Islet of Langerhans (tissue), 1 donor: ENCODE measurements at regions not wholly inside any gene's neighbourhood (a gene's known extent, or its start where the extent isn't known, plus 50 kb on each side); places are given as distances from the start of the nearest gene placed in this dataset.

Source experiments
- FAIRE-seq: peaks from one replicate; lab custom pipeline; 2011; peaks lifted over from hg19 to GRCh38; lab: Jason Lieb, UNC

DNA sequence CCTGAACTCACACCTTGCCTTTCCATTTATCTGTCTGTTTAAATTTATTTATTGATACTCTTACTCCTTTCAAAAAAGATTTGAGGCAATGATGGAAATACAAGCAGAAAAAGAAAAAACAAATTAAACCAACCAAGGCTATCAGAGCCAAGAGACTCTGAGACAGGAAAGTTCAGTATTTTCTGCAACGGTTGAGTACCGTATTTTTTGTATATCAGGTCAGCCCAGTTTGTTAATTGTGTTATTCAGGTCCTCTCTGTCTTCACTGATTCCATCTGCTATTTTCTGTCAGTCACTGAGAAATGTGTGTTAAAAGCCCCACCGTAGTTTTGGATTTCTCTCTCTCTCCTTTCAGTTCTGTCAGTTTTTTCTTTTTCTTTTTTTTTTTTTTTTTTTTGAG, 134.5 kb upstream of the SMIM23 start:
- FAIRE-seq = no peak

DNA sequence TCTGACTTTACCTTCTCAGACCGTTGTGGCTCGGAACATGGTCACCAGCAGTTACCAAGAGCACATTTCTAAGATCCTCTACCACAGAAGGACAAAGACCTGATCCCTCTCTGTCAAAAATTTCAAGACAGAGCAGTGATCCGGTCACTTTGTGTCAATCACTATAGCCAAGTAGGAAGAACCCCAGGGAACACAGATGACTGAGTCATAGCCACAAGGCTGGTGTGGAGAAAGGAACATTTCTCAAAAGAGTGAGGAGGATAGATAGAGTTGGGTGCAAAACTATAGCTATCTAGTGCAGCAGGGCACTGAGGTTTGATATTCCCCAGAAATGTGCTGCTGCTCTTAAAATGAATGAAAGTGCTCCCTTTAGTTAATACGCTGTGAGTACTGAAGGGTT, 130.7 kb upstream of the SMIM23 start:
- FAIRE-seq = no peak

DNA sequence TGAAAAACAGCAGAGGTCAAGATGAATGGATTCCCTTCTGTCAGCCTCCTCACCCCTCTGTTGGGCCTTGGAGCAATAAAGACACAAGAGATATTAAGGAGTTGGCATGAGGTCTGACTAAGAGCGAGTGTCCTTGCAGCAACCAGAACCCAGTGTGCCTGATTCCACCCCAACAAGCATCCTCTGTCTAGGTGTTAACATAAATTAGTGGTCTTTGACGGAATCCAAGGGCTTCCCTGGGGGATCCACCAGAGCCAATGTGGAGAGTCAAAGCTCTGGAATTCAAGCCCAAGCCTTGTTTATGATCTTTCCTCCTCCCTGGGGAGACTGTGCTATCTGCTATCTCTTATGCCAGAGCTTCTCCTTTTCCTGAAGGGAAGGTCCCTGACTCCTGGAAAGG, 128.1 kb upstream of the SMIM23 start:
- FAIRE-seq = no peak

DNA sequence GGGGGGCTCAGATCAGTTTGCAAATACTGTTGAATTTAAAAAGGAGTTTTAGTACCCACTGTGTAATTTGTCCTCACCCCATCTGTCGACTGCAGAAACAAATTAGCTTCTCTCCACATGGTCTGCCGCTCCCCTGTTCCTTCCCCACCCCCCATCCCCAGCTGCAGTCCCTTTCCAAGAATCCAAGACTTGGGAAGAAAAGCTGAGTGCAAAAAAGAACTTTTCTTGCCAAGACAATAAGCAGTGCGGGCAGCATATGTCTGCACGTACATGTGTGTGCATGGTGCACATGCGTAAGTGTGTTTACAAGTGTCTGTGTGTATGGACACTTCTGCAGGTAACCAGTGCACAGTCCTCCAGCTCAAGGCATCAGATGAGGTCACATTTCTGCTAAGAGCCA, 125.7 kb upstream of the SMIM23 start:
- FAIRE-seq = no peak

DNA sequence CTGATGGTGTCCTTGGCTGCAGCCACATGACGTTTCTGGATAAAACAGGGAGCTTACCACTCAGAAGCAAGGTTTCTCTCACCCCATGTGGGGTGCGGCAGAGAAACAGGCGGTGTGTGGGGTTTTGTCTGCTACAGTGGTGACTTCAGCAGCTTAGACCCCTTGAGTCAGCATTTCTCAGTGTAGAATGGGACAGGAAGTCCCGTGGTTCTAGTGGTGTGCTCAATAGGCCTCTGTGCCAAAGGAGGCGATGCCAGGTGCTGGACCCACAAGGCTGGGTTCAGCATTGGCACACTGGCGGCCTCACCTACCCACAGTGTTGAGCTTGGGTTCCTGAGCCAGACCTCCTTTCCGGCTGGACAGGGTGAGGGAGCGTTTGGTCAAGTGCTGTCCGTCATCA, 125.2 kb upstream of the SMIM23 start:
- no peak for FAIRE-seq

DNA sequence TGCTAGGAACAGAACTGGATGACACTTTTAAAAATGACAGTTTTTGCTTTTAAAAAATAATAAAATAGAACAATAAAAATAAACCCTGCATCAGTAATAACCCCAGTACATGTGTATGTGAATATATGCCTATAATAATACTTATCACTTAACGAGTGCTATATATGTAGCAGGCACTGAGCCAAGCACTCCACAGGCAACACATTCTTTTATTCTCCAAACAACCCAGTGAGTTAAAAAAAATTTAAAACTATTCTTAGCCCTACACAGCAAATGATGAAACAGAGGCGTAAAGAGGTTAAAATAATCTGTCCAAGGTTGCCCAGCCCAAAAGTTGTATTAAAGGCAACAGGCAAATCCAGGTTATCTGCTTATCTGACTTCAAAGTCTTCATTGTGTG, 124.5 kb upstream of the SMIM23 start:
- no peak for FAIRE-seq

DNA sequence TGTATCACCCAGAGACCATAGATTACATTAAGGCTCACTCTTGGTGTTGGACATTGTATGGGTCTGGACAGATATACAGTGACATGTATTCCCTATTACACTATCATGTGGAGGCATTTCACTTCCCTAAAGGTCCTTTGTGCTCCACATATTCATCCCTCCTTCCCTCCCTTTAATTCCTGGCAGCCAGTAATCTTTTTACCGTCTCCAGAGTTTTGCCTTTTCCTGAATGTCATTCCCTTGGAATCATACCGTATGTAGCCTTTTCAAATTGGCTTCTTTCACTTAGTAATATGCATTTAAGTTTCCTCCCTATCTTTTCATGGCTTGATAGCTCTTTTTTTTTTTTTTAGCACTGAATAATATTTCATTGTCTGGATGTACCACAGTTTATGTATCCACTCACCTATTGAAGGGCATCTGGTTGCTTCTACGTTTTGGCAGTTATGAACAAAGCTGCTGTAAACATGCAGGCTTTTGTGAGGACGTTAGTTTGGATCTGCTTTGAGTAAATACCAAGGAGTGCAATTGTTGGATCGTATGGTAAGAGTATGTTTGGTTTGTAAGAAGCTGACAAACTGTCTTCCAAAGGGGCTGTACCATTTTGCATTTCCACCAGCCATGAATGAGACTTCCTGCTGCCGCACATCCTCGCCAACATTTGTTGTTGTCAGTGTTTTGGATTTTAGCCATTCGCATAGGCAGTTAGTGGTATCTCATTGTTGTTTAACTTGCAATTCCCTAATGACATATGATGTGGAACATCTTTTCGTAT, 122.1 kb upstream of the SMIM23 start:
- FAIRE-seq = no peak

DNA sequence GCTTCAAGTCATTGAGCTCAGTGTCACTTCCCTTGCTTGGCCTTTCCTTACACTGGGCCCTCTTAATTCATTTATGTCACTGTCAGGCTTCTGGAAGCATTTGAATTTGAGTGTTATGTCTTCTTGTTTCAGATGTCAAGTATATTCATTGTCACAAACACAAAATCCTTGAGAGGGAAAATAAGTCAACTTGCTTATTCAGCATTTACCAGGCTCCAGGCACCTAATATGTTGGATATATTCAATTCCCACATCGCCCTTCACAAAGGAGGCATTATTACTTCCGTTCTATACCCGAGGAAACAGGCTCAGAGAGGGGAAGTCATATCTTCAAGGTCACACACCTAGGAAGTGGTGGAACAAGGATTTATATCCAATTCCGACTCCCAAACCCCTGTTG, 121.1 kb upstream of the SMIM23 start:
- no peak for FAIRE-seq

DNA sequence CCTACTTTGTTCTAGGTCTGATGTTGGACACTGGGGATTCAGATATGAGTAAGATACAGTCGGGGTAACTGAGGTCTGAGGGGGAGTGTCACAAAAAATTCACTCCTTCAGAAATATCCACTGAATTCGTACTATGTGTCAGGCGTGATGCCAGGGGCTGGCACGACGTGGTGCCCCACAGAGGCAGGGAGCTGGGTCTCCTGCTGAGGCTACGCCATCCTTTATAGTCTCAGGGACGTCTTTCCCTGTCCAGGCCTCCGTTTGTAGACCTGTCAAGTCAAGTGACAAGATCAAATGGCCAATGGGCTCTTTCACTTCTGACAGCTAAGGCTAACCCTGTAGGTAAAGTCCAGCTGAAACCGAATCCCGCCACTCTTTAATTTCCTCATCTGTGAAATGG, 118.8 kb upstream of the SMIM23 start:
- FAIRE-seq = no peak

DNA sequence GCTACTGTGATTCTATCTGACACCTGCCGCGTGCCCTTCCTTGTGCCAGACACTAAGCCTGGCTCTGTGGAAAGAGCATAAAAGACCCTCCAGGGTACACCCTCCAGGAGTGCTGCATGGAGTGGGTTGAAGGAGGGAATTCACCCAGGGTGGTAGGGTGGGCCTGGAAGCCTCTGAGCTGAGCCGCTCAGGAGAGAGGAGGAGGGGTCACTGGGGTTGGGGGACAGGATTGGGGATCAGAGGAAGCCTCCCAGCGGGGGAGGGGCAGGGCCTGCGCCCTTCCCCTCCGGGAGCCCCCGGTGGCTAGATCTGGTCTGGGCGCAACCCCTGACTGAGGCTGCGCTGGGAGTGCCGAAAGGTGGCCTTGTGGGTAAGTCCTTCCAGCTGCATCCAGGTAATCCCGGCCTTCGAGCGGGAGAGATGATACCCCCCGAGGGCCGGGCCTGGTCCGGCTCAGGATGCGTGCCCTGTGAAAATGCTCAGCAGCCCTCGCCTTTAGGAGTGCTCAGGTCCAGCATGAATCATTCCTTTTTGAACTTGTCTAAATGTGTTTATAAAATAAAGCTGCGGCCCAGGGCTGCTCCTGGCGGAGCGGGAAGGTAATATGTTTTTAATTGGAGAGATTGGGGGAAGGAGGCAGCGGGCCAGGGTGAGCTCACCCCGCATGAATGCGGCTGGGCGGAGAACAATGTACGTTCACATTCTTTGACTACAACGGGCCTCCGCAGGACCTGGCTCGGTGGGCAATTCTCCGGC, 118.1 kb upstream of the SMIM23 start:
- FAIRE-seq = no peak

DNA sequence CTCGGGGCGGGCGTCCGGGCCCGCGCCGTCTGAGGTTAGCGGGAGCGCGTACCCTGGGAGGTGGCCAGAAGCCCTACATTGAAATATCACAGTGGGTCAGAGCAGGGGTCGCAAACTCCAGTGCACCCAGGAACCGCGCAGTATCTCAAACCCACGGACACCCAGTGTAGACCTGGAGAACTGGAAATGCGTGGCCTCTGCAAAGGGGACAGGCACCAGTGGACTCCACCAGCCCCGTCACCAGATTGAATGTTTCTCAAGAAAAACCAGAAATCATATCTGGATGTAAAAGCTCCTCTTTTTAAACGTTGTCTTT, 117.6 kb upstream of the SMIM23 start:
- FAIRE-seq = no peak

DNA sequence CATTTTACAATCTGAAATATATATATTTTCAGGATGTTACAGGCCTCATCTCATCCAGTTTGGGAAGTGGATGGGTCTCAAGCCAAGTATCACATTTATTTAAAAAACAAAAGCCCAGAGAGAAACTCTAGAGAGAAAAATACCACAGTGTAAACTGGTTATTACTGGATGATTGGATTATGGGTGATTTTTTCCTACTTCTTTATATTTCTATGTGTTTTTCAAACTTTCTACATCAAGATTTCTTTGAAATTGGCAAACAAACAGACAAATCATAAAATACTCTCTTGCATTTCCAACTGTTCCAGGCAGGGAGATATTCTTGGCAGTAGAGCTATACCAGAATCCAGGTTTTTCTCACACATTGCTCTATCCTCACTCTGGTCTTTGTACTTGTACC, 116.0 kb upstream of the SMIM23 start:
- FAIRE-seq = no peak

DNA sequence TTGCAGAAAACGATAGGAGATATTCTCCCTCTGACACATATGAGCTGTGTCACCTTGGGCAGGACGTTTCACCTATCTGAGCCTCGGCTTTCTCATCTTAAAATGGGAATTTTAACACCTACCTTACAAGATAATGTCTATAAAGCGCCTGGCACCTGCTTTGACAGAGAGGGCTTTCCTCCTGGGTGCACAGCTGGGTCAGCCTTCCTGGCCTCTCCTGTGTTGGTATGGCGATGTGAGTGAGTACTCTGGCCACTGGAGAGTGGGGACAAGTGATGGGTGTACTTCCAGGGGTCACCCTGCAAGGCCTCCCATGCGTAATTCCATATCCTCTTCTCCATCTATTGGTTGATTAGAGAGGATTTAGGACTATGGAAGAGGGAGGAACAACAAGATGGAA, 113.1 kb upstream of the SMIM23 start:
- FAIRE-seq = no peak

DNA sequence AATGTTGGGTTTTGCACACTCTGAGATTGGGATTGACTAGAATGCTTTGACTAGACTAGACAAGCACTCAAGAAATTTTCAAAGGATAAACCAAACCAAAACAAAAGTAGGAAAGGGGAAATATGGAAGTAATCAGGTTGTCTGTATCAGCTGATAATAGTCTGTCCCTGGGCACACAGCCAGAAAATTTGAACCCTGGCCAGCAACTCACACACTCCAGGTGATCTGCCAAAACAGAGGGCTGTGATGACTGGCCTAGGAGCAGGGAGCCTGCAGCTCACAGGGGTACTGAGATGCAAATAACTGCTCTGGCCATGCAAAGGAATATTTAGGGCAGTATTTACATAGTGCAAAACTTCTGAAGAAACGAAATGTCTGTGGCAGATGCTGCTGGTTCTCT, 112.3 kb upstream of the SMIM23 start:
- no peak for FAIRE-seq

DNA sequence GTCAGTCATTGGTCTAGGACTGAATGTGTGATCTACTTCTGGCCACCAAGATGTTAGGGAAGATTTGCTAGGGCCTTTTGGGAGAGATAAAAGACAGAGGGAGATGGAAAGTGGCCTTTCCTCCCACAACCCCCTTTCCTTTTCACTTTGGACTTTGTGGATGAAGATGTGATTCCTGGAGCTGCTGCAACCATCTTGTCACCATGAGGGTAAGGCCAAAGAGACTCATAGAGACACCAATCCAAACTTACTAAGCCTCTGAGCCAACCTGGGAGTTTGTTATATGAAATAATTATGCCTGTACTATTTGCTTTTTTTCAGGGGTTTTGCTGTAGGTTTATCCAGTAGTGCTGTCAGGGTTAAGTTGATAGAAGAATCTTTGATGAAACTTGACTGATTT, 111.8 kb upstream of the SMIM23 start:
- FAIRE-seq = no peak

DNA sequence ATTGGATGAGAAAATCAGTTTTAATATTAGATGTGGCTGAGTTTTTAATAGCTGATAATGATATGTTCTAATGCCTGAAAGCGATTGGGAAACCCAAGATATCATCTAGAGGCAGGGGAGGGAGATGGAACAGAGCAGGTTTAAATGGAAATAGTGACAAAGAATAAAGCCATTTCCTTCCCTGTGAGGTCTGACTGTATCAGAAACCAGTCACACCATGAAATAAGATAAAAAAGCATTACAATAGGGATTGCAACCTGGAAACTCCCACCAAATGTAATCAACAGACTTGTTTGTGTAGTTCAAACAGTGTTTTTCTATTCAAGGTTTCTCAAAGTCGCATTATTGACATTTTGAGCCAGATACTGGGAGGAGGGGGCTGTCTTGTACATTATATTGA, 110.1 kb upstream of the SMIM23 start:
- FAIRE-seq = no peak

DNA sequence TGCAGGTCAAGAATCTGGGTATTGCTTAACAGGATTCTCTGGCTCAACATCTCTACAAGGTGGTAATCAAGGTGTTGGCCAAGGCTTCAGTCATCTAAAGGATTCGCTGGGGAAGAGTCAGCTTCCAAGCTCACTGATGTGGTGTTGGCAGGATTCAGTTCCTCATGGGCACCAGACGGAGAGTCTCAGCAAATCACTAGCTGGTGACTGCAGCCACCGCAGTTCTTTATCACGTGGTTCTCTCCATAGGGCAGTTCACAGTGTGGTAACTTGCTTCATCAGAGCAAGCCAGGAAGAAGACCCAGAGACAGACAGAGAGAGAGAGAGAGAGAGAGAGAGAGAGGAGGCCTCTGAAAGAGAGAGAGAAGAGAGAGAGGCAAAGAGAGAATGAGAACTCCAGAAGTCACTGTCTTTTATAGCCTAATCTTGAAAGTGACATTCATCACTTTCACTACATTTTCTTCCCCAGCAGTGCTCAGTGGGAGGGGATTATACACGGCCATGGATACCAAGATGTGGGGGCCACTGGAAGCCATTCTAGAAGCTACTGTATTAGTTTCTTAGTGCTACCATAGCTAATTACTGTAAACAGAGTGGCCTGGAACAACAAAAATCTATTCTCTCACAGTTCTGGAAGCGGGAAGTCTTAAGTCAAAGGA, 109.2 kb upstream of the SMIM23 start:
- no peak for FAIRE-seq

DNA sequence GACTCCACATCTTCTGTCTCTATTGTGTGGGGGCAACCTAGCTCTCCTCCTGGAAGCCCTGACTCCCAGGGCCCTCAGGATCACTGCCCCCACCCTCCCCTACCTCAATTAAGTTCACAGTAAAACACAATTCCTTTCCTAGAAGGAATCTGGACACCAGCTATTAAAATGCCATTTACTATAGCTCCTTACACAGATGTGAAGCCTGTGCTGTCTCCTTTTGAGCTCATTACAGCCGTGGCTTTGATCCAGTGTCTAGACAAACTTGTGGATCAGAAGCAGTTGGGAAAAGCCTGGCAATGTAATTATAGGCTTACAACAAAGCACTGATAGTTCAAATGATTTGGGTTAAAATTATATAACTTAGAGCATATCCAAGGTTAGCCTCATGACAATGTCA, 107.0 kb upstream of the SMIM23 start:
- no peak for FAIRE-seq

DNA sequence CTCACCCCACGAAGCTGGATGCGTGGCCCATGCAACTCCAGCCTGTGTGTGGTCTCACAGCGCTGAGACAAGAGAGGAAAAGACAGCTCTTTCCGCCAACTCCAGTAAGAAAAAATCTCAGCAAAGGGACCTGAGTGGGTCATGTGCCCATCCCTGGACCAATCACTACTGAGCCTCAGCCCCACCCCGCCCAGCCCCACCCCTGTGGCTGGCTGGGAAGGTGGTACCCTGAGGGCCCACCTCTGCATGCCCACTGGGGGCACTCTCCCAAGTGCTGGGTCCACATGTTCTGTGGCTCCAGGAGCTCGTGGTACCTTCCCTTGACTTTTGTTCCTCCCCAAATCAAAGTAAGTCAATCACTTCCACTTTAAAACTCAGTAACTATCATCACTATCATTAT, 105.1 kb upstream of the SMIM23 start:
- FAIRE-seq = no peak

DNA sequence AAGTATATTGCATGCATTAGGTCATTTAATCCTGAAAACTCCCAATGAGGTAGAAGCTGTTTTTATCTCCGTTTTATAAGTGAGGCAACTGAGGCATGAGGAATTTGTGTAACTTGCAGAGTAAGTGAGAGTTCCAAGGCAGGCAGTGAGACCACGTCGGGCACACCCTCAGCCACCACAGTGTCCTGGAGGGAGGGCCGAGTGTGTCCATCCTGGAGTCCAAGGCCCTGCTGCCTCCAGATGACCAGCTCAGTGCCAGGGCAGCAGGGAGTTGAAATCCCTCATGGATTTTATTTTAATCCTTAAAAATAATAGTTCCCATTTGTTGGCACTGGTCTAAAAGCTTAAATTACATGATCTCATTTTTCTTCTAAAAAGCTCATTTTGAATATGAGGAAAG, 104.6 kb upstream of the SMIM23 start:
- no peak for FAIRE-seq

DNA sequence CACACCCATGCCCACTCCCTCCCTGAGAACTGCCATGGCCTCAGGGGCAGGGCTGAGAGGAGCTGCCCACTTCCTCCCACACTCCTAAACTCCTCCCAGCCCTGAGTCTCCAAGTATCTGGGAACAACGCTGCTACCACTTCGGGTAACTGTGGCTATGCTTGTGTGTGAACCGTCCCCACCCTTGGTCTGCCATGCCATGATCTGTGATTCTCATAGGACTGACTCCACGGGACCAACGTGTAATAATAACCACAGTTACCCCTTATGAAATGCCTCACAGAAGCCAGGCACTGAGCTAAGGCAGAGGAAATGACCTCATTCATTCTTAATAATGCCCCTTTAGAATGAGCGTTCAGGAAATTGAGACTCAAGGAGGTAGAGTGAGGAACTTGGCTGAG, 103.9 kb upstream of the SMIM23 start:
- FAIRE-seq = no peak

DNA sequence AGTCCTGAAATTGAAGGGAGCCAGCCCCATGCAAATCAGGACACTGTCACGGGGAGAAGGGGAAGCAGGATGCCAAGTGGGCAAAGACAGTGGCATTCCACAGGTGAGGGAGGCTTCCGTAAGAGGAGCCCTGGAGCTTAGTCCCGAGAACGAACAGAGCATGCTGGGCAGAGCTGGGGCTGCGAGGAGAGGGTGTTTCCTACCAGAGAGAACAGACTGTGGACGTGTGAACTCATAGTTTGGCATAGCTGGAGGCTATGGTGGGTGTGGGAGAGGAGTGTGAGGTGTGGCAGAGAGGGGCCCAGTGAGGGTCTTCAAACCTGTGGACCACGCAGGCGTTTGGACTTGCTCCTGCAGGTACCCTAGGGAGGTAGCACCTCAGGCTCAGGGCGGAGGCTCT, 102.8 kb upstream of the SMIM23 start:
- FAIRE-seq = no peak

DNA sequence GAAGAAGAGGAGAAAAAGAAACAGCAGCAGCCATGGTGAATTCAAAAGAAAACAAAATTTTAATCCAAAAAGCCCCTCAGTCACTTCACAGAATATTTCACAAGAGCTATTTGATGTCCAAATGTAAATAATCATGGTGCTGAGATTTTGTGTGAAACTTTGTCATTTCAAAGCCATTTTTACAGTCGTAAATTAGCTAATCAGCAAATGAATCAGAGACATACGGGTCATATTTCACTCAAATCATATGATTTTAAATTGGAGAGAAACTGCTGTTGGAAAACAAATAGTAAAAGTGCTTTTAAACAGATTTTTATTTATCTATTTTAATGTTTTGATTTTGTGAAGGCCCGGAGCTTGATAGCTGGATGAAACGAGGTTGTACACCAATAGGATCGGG, 101.4 kb upstream of the SMIM23 start:
- FAIRE-seq = no peak
